MCF 10A (cell line): ENCODE measurements at regions not wholly inside any gene's neighbourhood (a gene's known extent, or its start where the extent isn't known, plus 50 kb on each side); places are given as distances from the start of the nearest gene placed in this dataset.

ENCODE experiments used
- BruUV-seq: library from RNA; stranded (reverse); fragments of 400-500 nt; replicated peaks from 2 replicates; lab custom pipeline; 2021; lab: Mats Ljungman, UMichigan
- CTCF ChIA-PET: fragments of 300-600 bp; sonication (Branson Sonifier 250); formaldehyde crosslinking; extraction: SDS; loops from one replicate; lab custom pipeline; 2021; ENCODE audit warnings: antibody characterized with exemption, inconsistent platforms; lab: Yijun Ruan, JAX
- POLR2A ChIA-PET: fragments of 300-600, 350-650 bp; sonication (Branson Sonifier 250); formaldehyde crosslinking; extraction: SDS; loops from one replicate; lab custom pipeline; 2020; ENCODE audit warnings: antibody characterized with exemption, inconsistent platforms; lab: Yijun Ruan, JAX
- DNase-seq: peaks from one replicate; pipeline ENCODE4 v3.0.0-alpha.2; 2018; ENCODE audit not compliant: unreplicated experiment
- H3K27ac Mint-ChIP-seq: one replicate; pipeline ENCODE4 v1.8.0; 2022; ENCODE audit warnings: mild to moderate bottlenecking, low read depth, mixed read lengths; ENCODE audit not compliant: unreplicated experiment
- H3K27me3 Mint-ChIP-seq: one replicate; pipeline ENCODE4 v1.8.0; 2022; ENCODE audit warnings: mixed read lengths; ENCODE audit not compliant: insufficient read depth, unreplicated experiment
- H3K36me3 Mint-ChIP-seq: one replicate; pipeline ENCODE4 v1.8.0; 2022; ENCODE audit warnings: mild to moderate bottlenecking, moderate library complexity, mixed read lengths; ENCODE audit not compliant: insufficient read depth, unreplicated experiment
- H3K4me1 Mint-ChIP-seq: one replicate; pipeline ENCODE4 v1.8.0; 2022; ENCODE audit warnings: mixed read lengths; ENCODE audit not compliant: insufficient read depth, unreplicated experiment
- H3K4me3 Mint-ChIP-seq: one replicate; pipeline ENCODE4 v1.8.0; 2022; ENCODE audit warnings: mild to moderate bottlenecking, moderate library complexity, mixed read lengths; ENCODE audit not compliant: unreplicated experiment
- H3K9me3 Mint-ChIP-seq: one replicate; pipeline ENCODE4 v1.8.0; 2022; ENCODE audit warnings: mixed read lengths; ENCODE audit not compliant: unreplicated experiment
- intact Hi-C: fragments of 100-400 bp; cut with micrococcal nuclease; formaldehyde crosslinking; loops from 2 replicates; pipeline ENCODE4 v1.14.1; 2022
- TF ChIP-seq, protein P1 (sequence below): fragments of 200-600 bp; IDR thresholded peaks from one replicate; pipeline ENCODE4 v1.8.0; 2022; ENCODE audit warnings: antibody characterized with exemption, mild to moderate bottlenecking; ENCODE audit not compliant: unreplicated experiment

GRCh38 chr21:16578912-16579311, 849.1 kb downstream of the USP25 start:
- CTCF ChIA-PET, result interaction anchor here (0.7 kb wide), 2 partner anchors 176 to 689 kb away, joined by 3 to 4 read pairs; no protein-coding TSS in a partner anchor
- H3K4me1 Mint-ChIP-seq, result peaks cover 6% of the 10 kb centered on the region
- no peak overlapping the region for H3K27ac Mint-ChIP-seq
- DNase-seq, result no peak
- H3K36me3 Mint-ChIP-seq, result no peaks in the 10 kb centered on the region
- intact Hi-C loops, result no loop called here
- no peaks in the 10 kb centered on the region for H3K9me3 Mint-ChIP-seq
- TF ChIP-seq, protein P1, sequence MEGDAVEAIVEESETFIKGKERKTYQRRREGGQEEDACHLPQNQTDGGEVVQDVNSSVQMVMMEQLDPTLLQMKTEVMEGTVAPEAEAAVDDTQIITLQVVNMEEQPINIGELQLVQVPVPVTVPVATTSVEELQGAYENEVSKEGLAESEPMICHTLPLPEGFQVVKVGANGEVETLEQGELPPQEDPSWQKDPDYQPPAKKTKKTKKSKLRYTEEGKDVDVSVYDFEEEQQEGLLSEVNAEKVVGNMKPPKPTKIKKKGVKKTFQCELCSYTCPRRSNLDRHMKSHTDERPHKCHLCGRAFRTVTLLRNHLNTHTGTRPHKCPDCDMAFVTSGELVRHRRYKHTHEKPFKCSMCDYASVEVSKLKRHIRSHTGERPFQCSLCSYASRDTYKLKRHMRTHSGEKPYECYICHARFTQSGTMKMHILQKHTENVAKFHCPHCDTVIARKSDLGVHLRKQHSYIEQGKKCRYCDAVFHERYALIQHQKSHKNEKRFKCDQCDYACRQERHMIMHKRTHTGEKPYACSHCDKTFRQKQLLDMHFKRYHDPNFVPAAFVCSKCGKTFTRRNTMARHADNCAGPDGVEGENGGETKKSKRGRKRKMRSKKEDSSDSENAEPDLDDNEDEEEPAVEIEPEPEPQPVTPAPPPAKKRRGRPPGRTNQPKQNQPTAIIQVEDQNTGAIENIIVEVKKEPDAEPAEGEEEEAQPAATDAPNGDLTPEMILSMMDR, result no peak
- H3K27me3 Mint-ChIP-seq, result no peaks in the 10 kb centered on the region
- BruUV-seq, result no TSS peak
- H3K4me3 Mint-ChIP-seq, result no peak overlapping the region
- POLR2A ChIA-PET, result interaction anchor here (0.6 to 2.0 kb wide), 3 partner anchors 10 to 619 kb away, joined by 3 to 13 read pairs (median 5); no protein-coding TSS in a partner anchor

DNA sequence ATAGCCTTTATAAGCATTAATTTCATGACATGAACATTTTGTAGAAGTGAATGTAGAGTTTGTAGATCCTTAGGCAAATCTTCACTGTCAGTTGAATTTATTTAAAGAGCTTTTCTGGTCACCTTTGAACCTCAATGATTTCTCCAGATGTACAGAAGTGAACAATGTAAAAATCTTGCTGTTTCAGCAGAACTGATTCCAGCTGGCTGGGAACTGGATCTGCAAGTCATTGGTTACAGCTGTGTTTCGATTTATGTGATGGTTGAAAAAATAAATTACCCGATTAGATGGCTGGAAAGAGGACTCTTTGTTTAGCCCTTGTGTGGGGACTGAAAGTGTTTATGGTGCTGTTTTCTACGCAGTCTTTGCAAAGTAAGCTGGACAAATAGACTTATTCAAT, 849.8 kb downstream of the USP25 start:
- H3K36me3 Mint-ChIP-seq, result no peaks in the 10 kb centered on the region
- no peaks in the 10 kb centered on the region for H3K27me3 Mint-ChIP-seq
- BruUV-seq, result no TSS peak
- no peak overlapping the region for H3K4me3 Mint-ChIP-seq
- TF ChIP-seq, protein P1, result no peak
- H3K4me1 Mint-ChIP-seq, result peaks cover 6% of the 10 kb centered on the region
- no peak overlapping the region for H3K27ac Mint-ChIP-seq
- POLR2A ChIA-PET, result interaction anchor here (0.6 to 2.0 kb wide), 4 partner anchors 8 to 620 kb away, joined by 3 to 13 read pairs (median 4); no protein-coding TSS in a partner anchor
- CTCF ChIA-PET, result interaction anchor here (0.6 to 0.7 kb wide), 2 partner anchors 306 to 688 kb away, joined by 4 read pairs; no protein-coding TSS in a partner anchor
- intact Hi-C loops, result no loop called here
- H3K9me3 Mint-ChIP-seq, result no peaks in the 10 kb centered on the region
- DNase-seq, result no peak

GRCh38 chr21:16580661-16581060, 850.9 kb downstream of the USP25 start:
- Mint-ChIP-seq H3K9me3 (no peaks in the 10 kb centered on the region), H3K4me3 (no peak overlapping the region), H3K27ac (no peak overlapping the region), H3K36me3 (no peaks in the 10 kb centered on the region), H3K4me1 (peaks cover 6% of the 10 kb centered on the region), H3K27me3 (no peaks in the 10 kb centered on the region)
- POLR2A ChIA-PET, result interaction anchor here (1.0 to 2.0 kb wide), 3 partner anchors 9 to 136 kb away, joined by 3 to 13 read pairs (median 3); no protein-coding TSS in a partner anchor
- no peak for DNase-seq
- BruUV-seq, result no TSS peak
- TF ChIP-seq, protein P1, result no peak
- intact Hi-C loops, result loop anchor here (10.0 kb wide), 1 partner anchor 386 kb away; no protein-coding TSS in a partner anchor
- CTCF ChIA-PET, result interaction anchor here (0.6 kb wide), 1 partner anchor 93 kb away, joined by 3 read pairs; no protein-coding TSS in a partner anchor

- intact Hi-C loops, result loop anchor here (10.0 kb wide), 1 partner anchor 389 kb away; no protein-coding TSS in a partner anchor
- TF ChIP-seq, protein P1, result no peak
- DNase-seq, result no peak
- POLR2A ChIA-PET, result no interaction called here
- Mint-ChIP-seq H3K4me1 (peaks cover 6% of the 10 kb centered on the region), H3K27ac (no peak overlapping the region), H3K9me3 (no peaks in the 10 kb centered on the region), H3K36me3 (no peaks in the 10 kb centered on the region), H3K27me3 (no peaks in the 10 kb centered on the region), H3K4me3 (no peak overlapping the region)
- CTCF ChIA-PET, result no interaction called here
- BruUV-seq, result no TSS peak
These were observed 853.8 kb downstream of the USP25 start for GRCh38 chr21:16583556-16583955.
